ENCODE measurements at regions not wholly inside any gene's neighbourhood (a gene's known extent, or its start where the extent isn't known, plus 50 kb on each side); places are given as distances from the start of the nearest gene placed in this dataset.

- H3K79me2 ChIP-seq (ENCODE audit: insufficient read depth, low read length) = no peaks in the 10 kb centered on the region
- peaks cover 5% of the 10 kb centered on the region; the same call in 1 of the 2 replicates for H3K9me3 ChIP-seq (ENCODE audit: insufficient read depth, low read length)
- no peaks in the 10 kb centered on the region for H3K27me3 ChIP-seq (ENCODE audit: low read length)
- H3K9me2 ChIP-seq (replicated peaks; ENCODE audit: insufficient read depth, low read length) = no peaks in the 10 kb centered on the region; the same call in 1 of the 2 replicates
- H3F3A ChIP-seq (ENCODE audit: insufficient read depth) = no peaks in the 10 kb centered on the region
- no peak overlapping the region for H3K4me2 ChIP-seq (ENCODE audit: low read depth, low read length, poor library complexity, severe bottlenecking)
- no peak overlapping the region for H3K27ac ChIP-seq (ENCODE audit: low read depth, low read length)
- H3K4me3 ChIP-seq (ENCODE audit: insufficient read depth, low read length, poor library complexity, severe bottlenecking) = no peak overlapping the region
- no peak for TF ChIP-seq CTCF (IDR thresholded peaks at IDR 0.05; ENCODE audit: insufficient read depth, low read length, poor library complexity, severe bottlenecking)
- no peak for TF ChIP-seq EZH2phosphoT487 (conservative IDR thresholded peaks at IDR 0.05; ENCODE audit: low read length)
- H3K36me3 ChIP-seq (ENCODE audit: low read length) = no peaks in the 10 kb centered on the region
- no peak overlapping the region for H3K9ac ChIP-seq (ENCODE audit: low read length)
- no peak overlapping the region for H2AFZ ChIP-seq (ENCODE audit: low read depth, low read length, severe bottlenecking)
- H4K20me1 ChIP-seq (ENCODE audit: low read depth, low read length) = no peaks in the 10 kb centered on the region
Measured at GRCh38 chr1:112105557-112105956, 116.1 kb upstream of the KCND3 start.

- Histone ChIP-seq H3K9me2 (replicated peaks; ENCODE audit: insufficient read depth, low read length) (no peaks in the 10 kb centered on the region; the same call in 1 of the 2 replicates), H3K27me3 (ENCODE audit: low read length) (no peaks in the 10 kb centered on the region), H3K79me2 (ENCODE audit: insufficient read depth, low read length) (no peaks in the 10 kb centered on the region), H4K20me1 (ENCODE audit: low read depth, low read length) (no peaks in the 10 kb centered on the region), H3K36me3 (ENCODE audit: low read length) (no peaks in the 10 kb centered on the region), H3F3A (ENCODE audit: insufficient read depth) (no peaks in the 10 kb centered on the region), H3K4me2 (ENCODE audit: low read depth, low read length, poor library complexity, severe bottlenecking) (no peak overlapping the region), H3K9ac (ENCODE audit: low read length) (no peak overlapping the region), H3K27ac (ENCODE audit: low read depth, low read length) (no peak overlapping the region), H3K4me3 (ENCODE audit: insufficient read depth, low read length, poor library complexity, severe bottlenecking) (no peak overlapping the region), H2AFZ (ENCODE audit: low read depth, low read length, severe bottlenecking) (no peak overlapping the region), H3K9me3 (ENCODE audit: insufficient read depth, low read length) (no peaks in the 10 kb centered on the region)
- TF ChIP-seq CTCF (IDR thresholded peaks at IDR 0.05; ENCODE audit: insufficient read depth, low read length, poor library complexity, severe bottlenecking) (no peak), EZH2phosphoT487 (conservative IDR thresholded peaks at IDR 0.05; ENCODE audit: low read length) (no peak)
Measured at GRCh38 chr1:112110031-112110430, 120.6 kb upstream of the KCND3 start.

DNA sequence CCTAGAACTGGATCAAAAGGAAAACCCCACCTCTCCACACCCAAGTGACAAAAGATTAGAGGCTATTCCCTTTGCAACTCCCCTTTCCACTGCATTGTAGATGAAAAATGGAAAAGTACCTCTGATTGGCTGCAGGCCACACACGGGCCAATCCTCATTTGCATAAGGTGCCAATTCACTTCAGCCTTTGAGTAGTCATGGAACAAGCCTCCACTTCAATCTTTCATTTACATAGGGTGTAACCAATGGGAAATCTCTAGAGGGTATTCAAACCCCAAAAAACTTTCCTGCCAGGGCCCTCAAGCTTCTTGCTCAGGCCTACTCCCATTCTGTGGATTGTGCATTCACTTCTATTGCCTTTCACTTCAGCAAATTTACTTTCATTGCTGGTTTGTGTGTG lies 122.3 kb upstream of the KCND3 start:
- no peaks in the 10 kb centered on the region for H3K9me3 ChIP-seq (ENCODE audit: insufficient read depth, low read length)
- TF ChIP-seq CTCF (IDR thresholded peaks at IDR 0.05; ENCODE audit: insufficient read depth, low read length, poor library complexity, severe bottlenecking) (no peak), EZH2phosphoT487 (conservative IDR thresholded peaks at IDR 0.05; ENCODE audit: low read length) (no peak)
- no peaks in the 10 kb centered on the region for H3K79me2 ChIP-seq (ENCODE audit: insufficient read depth, low read length)
- no peak overlapping the region for H3K4me3 ChIP-seq (ENCODE audit: insufficient read depth, low read length, poor library complexity, severe bottlenecking)
- H3K27ac ChIP-seq (ENCODE audit: low read depth, low read length) = no peak overlapping the region
- H3K36me3 ChIP-seq (ENCODE audit: low read length) = no peaks in the 10 kb centered on the region
- H3K27me3 ChIP-seq (ENCODE audit: low read length) = no peaks in the 10 kb centered on the region
- no peaks in the 10 kb centered on the region for H3K9me2 ChIP-seq (replicated peaks; ENCODE audit: insufficient read depth, low read length)
- no peaks in the 10 kb centered on the region for H3F3A ChIP-seq (ENCODE audit: insufficient read depth)
- no peak overlapping the region for H2AFZ ChIP-seq (ENCODE audit: low read depth, low read length, severe bottlenecking)
- no peak overlapping the region for H3K9ac ChIP-seq (ENCODE audit: low read length)
- no peak overlapping the region for H3K4me2 ChIP-seq (ENCODE audit: low read depth, low read length, poor library complexity, severe bottlenecking)
- H4K20me1 ChIP-seq (ENCODE audit: low read depth, low read length) = no peaks in the 10 kb centered on the region
